ENCODE measurements at regions not wholly inside any gene's neighbourhood (a gene's known extent, or its start where the extent isn't known, plus 50 kb on each side); places are given as distances from the start of the nearest gene placed in this dataset.

- POLR2A ChIA-PET: no interaction called here
- H3K4me2 ChIP-seq (ENCODE audit: control insufficient read depth, insufficient read depth): no peak overlapping the region
- H3K9ac ChIP-seq (ENCODE audit: control insufficient read depth, insufficient read depth, low read length): no peak overlapping the region
- H3K4me1 ChIP-seq (ENCODE audit: control insufficient read depth, insufficient read depth, low read length): no peaks in the 10 kb centered on the region
- ATAC-seq (no peak), FAIRE-seq (no peak), DNase-seq (ENCODE audit: low read depth, low spot score) (no peak)
- peaks cover 4% of the 10 kb centered on the region; the same call in 1 of the 3 replicates for H3K9me3 ChIP-seq (replicated peaks; ENCODE audit: control insufficient read depth, insufficient read depth, low read length)
- intact Hi-C loops (cut with micrococcal nuclease; ENCODE audit: unreplicated experiment): no loop called here
- TF ChIP-seq, protein P1, sequence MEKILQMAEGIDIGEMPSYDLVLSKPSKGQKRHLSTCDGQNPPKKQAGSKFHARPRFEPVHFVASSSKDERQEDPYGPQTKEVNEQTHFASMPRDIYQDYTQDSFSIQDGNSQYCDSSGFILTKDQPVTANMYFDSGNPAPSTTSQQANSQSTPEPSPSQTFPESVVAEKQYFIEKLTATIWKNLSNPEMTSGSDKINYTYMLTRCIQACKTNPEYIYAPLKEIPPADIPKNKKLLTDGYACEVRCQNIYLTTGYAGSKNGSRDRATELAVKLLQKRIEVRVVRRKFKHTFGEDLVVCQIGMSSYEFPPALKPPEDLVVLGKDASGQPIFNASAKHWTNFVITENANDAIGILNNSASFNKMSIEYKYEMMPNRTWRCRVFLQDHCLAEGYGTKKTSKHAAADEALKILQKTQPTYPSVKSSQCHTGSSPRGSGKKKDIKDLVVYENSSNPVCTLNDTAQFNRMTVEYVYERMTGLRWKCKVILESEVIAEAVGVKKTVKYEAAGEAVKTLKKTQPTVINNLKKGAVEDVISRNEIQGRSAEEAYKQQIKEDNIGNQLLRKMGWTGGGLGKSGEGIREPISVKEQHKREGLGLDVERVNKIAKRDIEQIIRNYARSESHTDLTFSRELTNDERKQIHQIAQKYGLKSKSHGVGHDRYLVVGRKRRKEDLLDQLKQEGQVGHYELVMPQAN (conservative IDR thresholded peaks at IDR 0.05): no peak
- TF ChIP-seq MEF2B (IDR thresholded peaks at IDR 0.05; ENCODE audit: partially characterized antibody, poor library complexity, severe bottlenecking): no peak
- TF ChIP-seq HDGF (IDR thresholded peaks at IDR 0.05): no peak
- no peak for TF ChIP-seq ESRRA (IDR thresholded peaks at IDR 0.05; ENCODE audit: low read length)
- no peak for TF ChIP-seq EZH2 (IDR thresholded peaks at IDR 0.05; ENCODE audit: borderline replicate concordance, control insufficient read depth, low read depth, low read length)
- TF ChIP-seq STAT3 (IDR thresholded peaks at IDR 0.05; ENCODE audit: low read depth, low read length): no peak
- no peak for TF ChIP-seq BACH1 (IDR thresholded peaks at IDR 0.05; ENCODE audit: borderline replicate concordance)
- no peak for TF ChIP-seq ASH2L (IDR thresholded peaks at IDR 0.05; ENCODE audit: borderline replicate concordance, low read depth)
- no peak for TF ChIP-seq ZBTB4 (CRISPR knock-in tag; IDR thresholded peaks at IDR 0.05)
- TF ChIP-seq HDAC6 (IDR thresholded peaks at IDR 0.05; ENCODE audit: unreplicated experiment): no peak
- TF ChIP-seq, protein P2, sequence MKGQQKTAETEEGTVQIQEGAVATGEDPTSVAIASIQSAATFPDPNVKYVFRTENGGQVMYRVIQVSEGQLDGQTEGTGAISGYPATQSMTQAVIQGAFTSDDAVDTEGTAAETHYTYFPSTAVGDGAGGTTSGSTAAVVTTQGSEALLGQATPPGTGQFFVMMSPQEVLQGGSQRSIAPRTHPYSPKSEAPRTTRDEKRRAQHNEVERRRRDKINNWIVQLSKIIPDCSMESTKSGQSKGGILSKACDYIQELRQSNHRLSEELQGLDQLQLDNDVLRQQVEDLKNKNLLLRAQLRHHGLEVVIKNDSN (IDR thresholded peaks at IDR 0.05; ENCODE audit: borderline replicate concordance, extremely low read length, insufficient read depth, low read depth, low read length): no peak
- TF ChIP-seq, protein P3, sequence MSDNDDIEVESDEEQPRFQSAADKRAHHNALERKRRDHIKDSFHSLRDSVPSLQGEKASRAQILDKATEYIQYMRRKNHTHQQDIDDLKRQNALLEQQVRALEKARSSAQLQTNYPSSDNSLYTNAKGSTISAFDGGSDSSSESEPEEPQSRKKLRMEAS (IDR thresholded peaks at IDR 0.05; ENCODE audit: low read depth, low read length): no peak
- TF ChIP-seq PAX8 (IDR thresholded peaks at IDR 0.05): no peak
- H3K4me3 ChIP-seq: no peak overlapping the region
- SMC1A ChIA-PET (ENCODE audit: uncharacterized antibody, unreplicated experiment): no interaction called here
- in situ Hi-C loops (cut with MboI): no loop called here
- BruUV-seq (replicated peaks): no TSS peak
- no peaks in the 10 kb centered on the region for H4K20me1 ChIP-seq (ENCODE audit: control insufficient read depth, insufficient read depth)
- WGBS (ENCODE audit: insufficient coverage, insufficient replicate concordance, low lambda C conversion rate, missing lambda C conversion rate): 37% methylated on average over 6 of the region's 6 CpGs
- no peaks in the 10 kb centered on the region for H3K36me3 ChIP-seq (ENCODE audit: control insufficient read depth in 2 of 2, insufficient read depth in 2 of 2, low read length in 1 of 2)
- H3K27me3 ChIP-seq (replicated peaks in 1 of 2; ENCODE audit: control insufficient read depth in 2 of 2, insufficient read depth in 2 of 2, low read length in 1 of 2): no peaks in the 10 kb centered on the region
- no peak overlapping the region for H3K27ac ChIP-seq (ENCODE audit: control insufficient read depth, insufficient read depth)
- RAD21 ChIA-PET (ENCODE audit: unreplicated experiment): no interaction called here
- CTCF ChIA-PET: no interaction called here
- no peaks in the 10 kb centered on the region for H3K79me2 ChIP-seq (ENCODE audit: control insufficient read depth, insufficient read depth, low read length)
- H2AFZ ChIP-seq (ENCODE audit: control insufficient read depth, low read depth, low read length): no peak overlapping the region
Observed at GRCh38 chr9:93896093-93896492, 59.1 kb downstream of the BARX1 start.
